NCI-H1092 treated with DMSO at 0.1 percent for 48 hours (cell line): ENCODE measurements at regions not wholly inside any gene's neighbourhood (a gene's known extent, or its start where the extent isn't known, plus 50 kb on each side); places are given as distances from the start of the nearest gene placed in this dataset.
"Not testable (repeated sequence)": the region's sequence is repeated elsewhere in the genome, so short reads cannot be mapped to it uniquely, and the experiment has no call there.

Experiments
- DNase-seq: peaks from one replicate; lab custom pipeline; 2025; lab: John Stamatoyannopoulos, UW

DNA sequence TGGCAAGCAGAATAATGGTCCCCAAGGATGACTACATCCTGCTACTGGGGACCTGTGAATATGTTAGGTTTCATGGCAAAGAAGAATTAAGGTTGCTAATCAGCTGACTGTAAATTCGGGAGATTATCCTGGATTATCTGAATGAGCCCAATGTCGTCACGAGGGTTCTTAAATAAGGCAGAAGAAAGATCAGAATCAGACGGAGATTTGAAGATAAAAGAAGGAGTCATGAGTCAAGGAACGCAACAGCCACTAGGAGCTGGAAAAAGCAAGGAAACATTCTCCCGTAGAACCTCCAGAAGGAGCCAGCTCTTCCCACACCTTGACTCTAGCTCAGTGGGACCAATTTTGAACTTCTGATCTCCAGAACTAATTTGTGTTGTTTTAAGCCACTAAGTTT lies 82.9 kb upstream of the APBB1IP start:
- no peak for DNase-seq

DNA sequence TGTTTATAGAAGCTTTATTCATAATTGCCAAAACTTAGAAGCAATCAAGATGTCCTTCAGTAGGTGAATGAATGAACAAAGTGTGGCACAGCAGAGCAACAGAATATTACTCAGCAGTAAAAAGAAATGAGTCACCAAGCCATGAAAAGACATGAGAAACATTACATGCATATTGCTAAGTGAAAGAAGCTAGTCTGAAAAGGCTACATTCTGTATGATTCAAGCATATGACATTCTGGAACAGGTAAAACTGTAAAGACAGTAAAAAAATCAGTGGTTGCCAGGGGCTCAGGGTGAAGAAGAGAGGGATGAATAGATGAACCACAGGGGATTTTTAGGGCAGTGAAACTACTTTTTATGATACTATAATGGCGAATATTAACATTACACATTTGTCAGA lies 80.9 kb upstream of the APBB1IP start:
- DNase-seq: no peak

GRCh38 chr10:26358071-26358470 lies 80.1 kb upstream of the APBB1IP start:
- no peak for DNase-seq

- DNase-seq: no peak
These were observed 78.5 kb upstream of the APBB1IP start for GRCh38 chr10:26359670-26360069.

DNA sequence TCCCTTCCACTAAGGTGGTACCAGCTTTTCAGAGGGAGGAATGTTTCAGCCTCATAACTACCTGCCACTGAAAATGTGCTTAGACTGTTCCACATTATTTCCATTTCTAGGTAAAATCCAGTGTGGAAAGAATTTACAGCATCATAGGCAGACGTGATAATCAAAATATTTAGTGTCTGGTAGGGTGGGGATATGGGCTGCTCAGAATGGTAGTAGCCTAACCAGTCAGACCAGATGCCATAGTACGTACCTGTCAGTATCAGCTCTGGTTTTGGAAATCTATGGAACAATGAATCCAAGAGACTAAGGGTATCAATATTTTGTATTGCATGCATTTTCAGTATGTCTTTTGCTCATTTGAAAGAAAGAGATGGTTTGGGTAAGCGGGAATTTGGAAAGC lies 76.8 kb upstream of the APBB1IP start:
- no peak for DNase-seq

DNA sequence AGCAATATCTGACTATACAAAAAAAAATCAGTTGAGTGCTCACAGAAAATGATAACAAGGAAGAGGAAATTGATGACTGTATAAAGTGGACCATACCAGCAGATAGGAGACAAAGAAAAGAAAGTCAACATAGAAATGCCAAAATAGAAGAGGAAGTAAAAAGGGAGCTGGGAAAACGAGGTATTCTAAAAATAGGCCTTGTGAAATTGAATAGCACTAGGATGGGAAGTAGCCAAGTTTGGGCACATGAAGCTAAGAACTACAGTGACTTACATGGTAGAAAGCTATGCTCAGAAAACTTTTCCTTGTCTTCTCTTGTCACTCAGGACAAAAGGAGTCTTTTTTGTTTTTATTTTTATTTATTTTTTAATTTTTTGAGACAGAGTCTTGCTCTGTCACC lies 76.2 kb upstream of the APBB1IP start:
- DNase-seq: no peak

DNA sequence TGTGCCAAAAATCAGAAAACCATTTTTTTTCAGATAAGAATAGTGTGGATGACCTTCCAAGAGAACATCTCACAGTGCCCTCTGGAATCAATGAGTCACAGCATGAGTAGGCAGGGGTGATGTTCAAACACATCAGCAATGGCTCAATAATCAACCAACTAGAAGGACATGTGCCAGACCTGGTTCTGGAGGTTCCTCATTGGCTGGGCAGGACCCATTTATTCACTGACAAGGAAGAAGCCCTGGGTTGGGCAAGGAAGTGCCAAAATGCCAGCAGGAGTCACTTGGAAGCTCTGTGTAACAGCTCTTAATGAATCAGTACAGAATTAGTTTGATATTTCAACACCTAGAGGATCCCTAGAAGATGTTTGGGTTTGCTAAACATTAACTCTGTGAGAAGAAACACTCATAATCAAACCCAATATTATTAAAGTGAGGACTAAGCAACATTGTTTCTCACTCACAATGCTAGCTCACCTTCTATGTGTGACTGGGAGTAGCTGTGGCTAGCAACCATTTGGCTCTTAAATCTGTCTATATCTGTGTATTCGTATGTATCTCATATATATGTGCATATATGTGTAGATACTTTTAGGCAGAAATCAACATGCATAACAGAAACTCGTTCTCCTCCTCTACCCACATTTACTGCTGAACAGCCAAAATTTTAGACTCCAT lies 72.3 kb upstream of the APBB1IP start:
- no peak for DNase-seq

GRCh38 chr10:26367035-26367434 lies 71.1 kb upstream of the APBB1IP start:
- DNase-seq: not testable (repeated sequence)

- DNase-seq: no peak
These were observed 70.4 kb upstream of the APBB1IP start for GRCh38 chr10:26367771-26368170.

- DNase-seq: no peak
These were observed 69.7 kb upstream of the APBB1IP start for GRCh38 chr10:26368463-26368862.

DNA sequence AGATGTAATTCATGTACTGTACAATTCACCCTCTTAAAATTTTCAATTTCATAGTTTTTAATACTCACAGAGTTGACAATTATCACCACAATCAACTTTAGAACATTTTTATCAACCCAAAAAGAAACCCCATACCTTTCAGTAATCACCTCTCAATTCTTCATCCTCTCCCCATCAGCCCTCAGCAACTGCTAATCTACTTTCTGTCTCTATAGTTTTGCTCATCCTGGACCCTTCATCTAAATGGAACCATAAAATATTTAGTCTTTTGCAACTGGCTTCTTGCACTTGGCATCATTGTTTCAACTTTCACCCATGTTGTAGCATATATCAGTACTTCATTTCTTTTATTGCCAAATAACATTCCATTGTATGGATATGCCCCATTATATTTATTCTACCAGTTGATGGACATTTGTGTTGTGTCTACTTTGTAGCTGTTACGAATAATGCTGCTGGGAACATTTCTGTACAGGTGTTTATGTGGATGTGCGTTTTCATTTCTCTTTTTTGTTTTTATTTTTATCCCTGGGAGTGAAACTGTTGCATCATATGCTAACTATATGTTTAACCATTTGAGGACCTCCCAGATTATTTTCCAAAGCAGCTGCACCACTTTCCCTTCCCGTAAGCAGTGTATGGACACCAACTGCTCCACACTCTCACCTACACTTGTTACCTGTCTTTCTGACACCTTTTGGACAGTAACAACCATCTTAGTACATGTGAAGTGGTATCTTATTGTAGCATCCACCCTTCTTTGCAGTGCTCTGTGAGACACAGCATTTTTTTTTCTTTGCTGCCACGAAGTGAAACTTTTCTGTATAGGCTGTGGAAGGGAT lies 65.4 kb upstream of the APBB1IP start:
- no peak for DNase-seq

- peak; percentile 0 for DNase-seq
These were observed 63.7 kb upstream of the APBB1IP start for GRCh38 chr10:26374426-26374825.

DNA sequence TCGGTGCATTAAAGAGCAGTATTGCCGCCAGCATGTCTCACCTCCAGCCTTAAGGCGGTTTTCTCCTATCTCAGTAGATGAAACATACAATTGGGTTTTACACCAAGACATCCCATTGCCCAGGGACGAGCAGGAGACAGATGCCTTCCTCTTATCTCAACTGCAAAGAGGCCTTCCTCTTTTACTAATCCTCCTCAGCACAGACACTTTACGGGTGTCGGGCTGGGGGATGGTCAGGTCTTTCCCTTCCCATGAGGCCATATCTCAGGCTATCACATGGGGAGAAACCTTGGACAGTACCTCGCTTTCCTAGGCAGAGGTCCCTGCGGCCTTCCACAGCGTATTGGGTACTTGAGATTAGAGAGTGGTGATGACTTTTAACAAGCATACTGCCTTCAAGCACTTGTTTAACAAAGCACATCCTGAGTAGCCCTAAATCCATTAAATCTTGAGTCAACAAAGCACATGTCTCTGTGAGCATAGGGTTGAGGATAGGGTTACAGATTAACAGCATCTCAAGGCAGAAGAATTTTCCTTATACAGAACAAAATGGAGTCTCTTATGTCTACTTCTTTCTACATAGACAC lies 60.8 kb upstream of the APBB1IP start:
- not testable (repeated sequence) for DNase-seq

DNA sequence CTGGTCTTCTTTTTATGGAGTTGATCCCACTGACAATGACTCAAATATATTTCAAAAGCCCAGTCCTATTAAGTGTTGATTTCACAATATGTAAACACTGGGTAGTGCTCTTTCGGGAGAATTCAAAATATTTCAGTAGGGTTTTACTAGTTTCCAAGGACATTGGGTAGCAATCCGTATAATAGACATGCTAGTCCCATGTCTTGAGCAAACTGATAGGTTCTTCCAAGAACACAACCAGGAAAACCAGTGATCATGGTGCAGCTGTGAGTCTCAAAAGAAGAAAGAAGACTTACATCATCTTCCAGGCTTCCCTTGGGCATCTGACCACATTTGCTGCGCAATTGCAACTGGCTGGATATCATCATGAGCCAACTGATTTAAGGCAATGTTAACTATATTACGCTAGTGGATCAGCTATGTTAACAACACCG lies 59.3 kb upstream of the APBB1IP start:
- no peak for DNase-seq

DNA sequence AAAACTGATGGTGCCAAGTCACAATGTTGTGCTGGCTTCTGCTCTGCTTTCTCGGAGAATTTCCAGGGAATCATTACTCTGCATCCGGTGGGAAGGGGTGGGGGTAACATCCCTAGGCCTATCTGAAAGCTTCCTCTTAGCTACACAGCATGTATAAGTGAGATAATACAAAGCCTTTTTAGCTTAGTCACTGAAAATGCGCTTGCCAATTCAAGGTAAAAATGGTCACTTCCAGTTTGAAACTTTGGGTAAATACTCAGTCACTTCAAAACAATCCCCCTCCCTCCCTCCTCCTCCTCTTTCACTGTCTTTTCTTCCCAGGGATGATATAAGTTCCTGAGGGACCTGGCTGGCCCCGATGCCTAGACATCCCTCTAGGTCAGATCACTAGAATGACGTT lies 57.3 kb upstream of the APBB1IP start:
- no peak for DNase-seq

DNA sequence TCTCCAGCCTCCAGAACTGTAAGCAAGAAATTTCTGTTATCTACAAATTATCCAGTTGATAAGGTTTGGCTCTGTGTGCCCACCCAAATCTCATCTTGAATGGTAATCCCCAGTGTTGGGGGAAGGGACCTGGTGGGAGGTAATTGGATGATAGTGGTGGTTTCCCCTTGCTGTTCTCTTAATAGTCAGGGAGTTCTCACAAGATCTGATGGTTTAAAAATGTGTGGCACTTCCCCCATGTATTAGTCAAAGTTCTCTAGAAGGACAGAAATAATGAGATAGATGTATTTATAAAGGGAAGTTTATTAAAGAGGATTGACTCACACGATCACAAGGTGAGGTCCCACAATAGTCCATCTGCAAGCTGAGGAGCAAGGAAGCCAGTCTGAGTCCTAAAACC lies 56.2 kb upstream of the APBB1IP start:
- no peak for DNase-seq

- DNase-seq: no peak
These were observed 53.5 kb upstream of the APBB1IP start for GRCh38 chr10:26384600-26384999.

- no peak for DNase-seq
These were observed 52.7 kb upstream of the APBB1IP start for GRCh38 chr10:26385443-26385842.

- no peak for DNase-seq
These were observed 51.4 kb upstream of the APBB1IP start for GRCh38 chr10:26386781-26387180.
